ENCODE measurements at regions not wholly inside any gene's neighbourhood (a gene's known extent, or its start where the extent isn't known, plus 50 kb on each side); places are given as distances from the start of the nearest gene placed in this dataset.

DNA sequence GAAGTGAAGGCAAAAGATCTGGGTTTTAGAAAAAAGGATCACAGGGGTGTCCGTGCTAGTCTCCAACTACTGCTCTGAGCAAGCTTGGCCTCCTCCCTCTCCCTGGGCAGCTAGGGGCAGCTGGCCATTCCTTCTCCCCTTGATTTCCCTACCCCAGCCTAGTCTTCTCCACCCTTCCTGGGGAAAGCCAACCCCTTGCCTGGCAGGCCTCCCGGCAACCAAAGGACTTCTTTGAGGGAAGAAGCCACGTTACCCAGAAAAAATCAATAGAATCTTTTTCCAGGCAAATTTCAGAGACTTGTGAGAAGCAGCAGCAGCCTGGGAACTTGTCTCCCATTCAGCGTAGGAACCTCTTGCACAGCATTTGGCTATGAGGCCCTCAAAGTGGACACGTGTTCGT lies 91.5 kb downstream of the MIAT start:
- no peak overlapping the region for H3K9ac ChIP-seq (ENCODE audit: extremely low read depth, insufficient read length, low read length)
- H3K9me3 ChIP-seq (ENCODE audit: control insufficient read depth, low read depth, low read length): no peaks in the 10 kb centered on the region
- no peak overlapping the region; the same call in 1 of the 2 replicates for H3K14ac ChIP-seq (ENCODE audit: insufficient read depth, low read length)
- peak overlapping the region; percentile 8 to 63 (median 58); a peak in 1 of 7 replicates for H3K27ac Mint-ChIP-seq
- H3K4me3 Mint-ChIP-seq: no peak overlapping the region
- no peak overlapping the region for H3K18ac ChIP-seq (ENCODE audit: insufficient read length, low read depth, low read length)
- H3K27ac ChIP-seq (ENCODE audit: insufficient read length, low read depth, low read length): no peak overlapping the region
- H3K23me2 ChIP-seq (ENCODE audit: insufficient read length, low read depth, low read length, poor library complexity, severe bottlenecking): no peaks in the 10 kb centered on the region
- no peak overlapping the region for H4K91ac ChIP-seq (ENCODE audit: insufficient read length, low read depth, low read length)
- H3K23ac ChIP-seq (ENCODE audit: insufficient read length, low read depth, low read length): no peak overlapping the region
- H4K8ac ChIP-seq (replicated peaks; ENCODE audit: insufficient read length, low read depth, low read length): no peak overlapping the region
- H3K56ac ChIP-seq (ENCODE audit: insufficient read length, low read depth, low read length): no peak overlapping the region
- no peaks in the 10 kb centered on the region for H3K27me3 ChIP-seq (ENCODE audit: insufficient read depth, low read length)
- H2BK12ac ChIP-seq (ENCODE audit: insufficient read length, low read depth, low read length): no peak overlapping the region
- H2AK5ac ChIP-seq (ENCODE audit: insufficient read length, low read length): no peak overlapping the region
- no peak overlapping the region for H3K4ac ChIP-seq (ENCODE audit: low read depth, low read length)
- H2BK120ac ChIP-seq (ENCODE audit: low read depth, low read length, poor library complexity, severe bottlenecking): no peak overlapping the region
- H4K5ac ChIP-seq (ENCODE audit: insufficient read length, low read depth, low read length): no peak overlapping the region
- H3K4me2 ChIP-seq (ENCODE audit: insufficient read depth, insufficient read length, low read length): no peak overlapping the region
- H3K9me3 Mint-ChIP-seq: no peaks in the 10 kb centered on the region; a peak in 2 of 5 replicates
- peaks cover 18% of the 10 kb centered on the region; the same call in 1 of the 2 replicates for H3K4me1 ChIP-seq (ENCODE audit: insufficient read depth, low read length)
- no peak overlapping the region for H2BK5ac ChIP-seq (ENCODE audit: insufficient read length, low read length)
- no peaks in the 10 kb centered on the region for H3K79me2 ChIP-seq (ENCODE audit: insufficient read depth, low read length)
- no peak overlapping the region for H3T11ph ChIP-seq (ENCODE audit: low read length)
- H3K79me1 ChIP-seq (ENCODE audit: insufficient read depth, low read depth, low read length, poor library complexity, severe bottlenecking): no peaks in the 10 kb centered on the region
- peaks cover 54 to 57% of the 10 kb centered on the region in 2 experiments for H3K4me1 Mint-ChIP-seq
- no peak for DNase-seq
- H3K27me3 Mint-ChIP-seq (ENCODE audit: low read depth): no peaks in the 10 kb centered on the region
- no peak overlapping the region for H2BK20ac ChIP-seq (ENCODE audit: low read depth, low read length, poor library complexity, severe bottlenecking)
- WGBS (ENCODE audit: extremely low coverage, insufficient read length, low lambda C conversion rate): no CpG with 5 or more reads among the region's 6 CpGs
- H2AFZ ChIP-seq (ENCODE audit: low read length): no peak overlapping the region
- no peaks in the 10 kb centered on the region for H4K20me1 ChIP-seq (ENCODE audit: control insufficient read depth, insufficient read depth, insufficient read length)
- H2BK15ac ChIP-seq (ENCODE audit: low read depth, low read length): no peak overlapping the region
- H3K36me3 Mint-ChIP-seq (ENCODE audit: insufficient read depth in 1 of 3, low read depth in 3 of 3): no peaks in the 10 kb centered on the region; a peak in 2 of 7 replicates
- TF ChIP-seq CTCF (conservative IDR thresholded peaks at IDR 0.05): no peak
